Esophagus muscularis mucosa (tissue), 4 donors: ENCODE measurements at regions not wholly inside any gene's neighbourhood (a gene's known extent, or its start where the extent isn't known, plus 50 kb on each side); places are given as distances from the start of the nearest gene placed in this dataset.
A peak's percentile ranks its signal among the peaks of the same experiment; 100 is the strongest.

ENCODE experiments used
- DNase-seq: peaks from one replicate; pipeline ENCODE4 v3.0.0-alpha.2; 2017; ENCODE audit errors: extremely low spot score
- H3K27ac ChIP-seq, 4 donors: fragments of 200-600 bp; sonication (generic); replicated peaks in 1 of 4; 1 replicate in 3 of 4; 2 replicates in 1 of 4; pipeline ENCODE4 v1.5.1; 2016 to 2019; ENCODE audit warnings: mild to moderate bottlenecking in 1 of 4
- H3K27me3 ChIP-seq, 4 donors: fragments of 200-600 bp; sonication (generic); one replicate each; pipeline versions ENCODE4 v1.5.1 to v1.6.0; 2016 to 2019
- H3K36me3 ChIP-seq, 4 donors: fragments of 200-600 bp; sonication (generic); one replicate each; pipeline ENCODE4 v1.5.1; 2016 to 2019
- H3K4me1 ChIP-seq, 4 donors: fragments of 200-600 bp; sonication (generic); one replicate each; pipeline ENCODE4 v1.5.1; 2016 to 2019
- H3K4me3 ChIP-seq, 4 donors: fragments of 200-600 bp; sonication (generic); 1 replicate in 2 of 4; 2 replicates in 2 of 4; pipeline ENCODE4 v1.5.1; 2016 to 2019; ENCODE audit warnings: mild to moderate bottlenecking in 4 of 4, moderate library complexity in 1 of 4
- H3K9me3 ChIP-seq, 4 donors: fragments of 200-600 bp; sonication (generic); 1 replicate in 3 of 4; 2 replicates in 1 of 4; pipeline ENCODE4 v1.5.1; 2016 to 2019
- CTCF ChIP-seq, 3 experiments: fragments of 200-600 bp in 2 of 3; fragments of 450-650 bp in 1 of 3; sonication (generic) in 2 of 3; IDR thresholded peaks; one replicate each; pipeline ENCODE4 v1.5.1; 2017 to 2019; ENCODE audit warnings: antibody characterized with exemption in 3 of 3, mild to moderate bottlenecking in 2 of 3, moderate library complexity in 1 of 3
- EP300 ChIP-seq: sonication (generic); formaldehyde crosslinking; IDR thresholded peaks from one replicate; pipeline ENCODE4 v1.6.1; 2017; ENCODE audit warnings: antibody characterized with exemption
- POLR2A ChIP-seq: fragments of 450-650 bp; IDR thresholded peaks from one replicate; pipeline ENCODE4 v1.6.1; 2017; ENCODE audit warnings: antibody characterized with exemption, moderate library complexity, mild to moderate bottlenecking, low read depth
- POLR2AphosphoS5 ChIP-seq, 2 donors: sonication (generic); formaldehyde crosslinking; IDR thresholded peaks; one replicate each; pipeline ENCODE4 v1.6.1; 2017; ENCODE audit warnings: antibody characterized with exemption in 2 of 2
- WGBS: methylation state at CpG from one replicate; pipeline ENCODE4 v1.1.5; 2018; 5-methylcytosine and 5-hydroxymethylcytosine counted together
- intact Hi-C: fragments of 100-400 bp; cut with DNase I; formaldehyde crosslinking; loops from one replicate; pipeline ENCODE4 v1.15.1; 2023
- small RNA-seq, 3 donors: library from RNA; depleted of rRNA; stranded (forward); fragments of <200 nt; gene quantifications; one replicate each; pipeline ENCODE3, GENCODE V24; 2016

GRCh38 chr16:86458149-86458777, 52.1 kb upstream of the FOXF1 start:
- Histone ChIP-seq H3K4me3 (peak overlapping the region in 1 of 4 donors; percentile 9), H3K27me3 (peaks cover 0 to 4% (median 0%) of the 10 kb centered on the region in 4 donors), H3K9me3 (peaks cover 0 to 14% (median 5%) of the 10 kb centered on the region in 4 donors), H3K4me1 (peaks cover 2 to 59% (median 51%) of the 10 kb centered on the region in 4 donors), H3K27ac (peak overlapping the region; percentile 71 to 84 (median 80)), H3K36me3 (no peaks in the 10 kb centered on the region)
- intact Hi-C loops, result loop anchor here (5.0 kb wide), 2 partner anchors 39 to 116 kb away; no protein-coding TSS in a partner anchor
- DNase-seq, result no peak
- 38% methylated on average over 7 of the region's 7 CpGs for WGBS
- TF ChIP-seq POLR2AphosphoS5 (IDR thresholded peaks at IDR 0.05), result no peak
- no peak for TF ChIP-seq CTCF (IDR thresholded peaks at IDR 0.05)
- TF ChIP-seq POLR2A, result no peak

- H3K36me3 ChIP-seq, result no peaks in the 10 kb centered on the region
- H3K27ac ChIP-seq, result peak overlapping the region; percentile 71 to 84 (median 80)
- DNase-seq, result no peak
- 60% methylated on average over 13 of the region's 13 CpGs for WGBS
- H3K9me3 ChIP-seq, result peaks cover 0 to 14% (median 5%) of the 10 kb centered on the region in 4 donors
- H3K4me1 ChIP-seq, result peaks cover 2 to 63% (median 56%) of the 10 kb centered on the region in 4 donors
- H3K4me3 ChIP-seq, result peak overlapping the region in 2 of 4 donors; percentile 21 to 24
- peaks cover 0 to 4% (median 0%) of the 10 kb centered on the region in 4 donors for H3K27me3 ChIP-seq
- intact Hi-C loops, result loop anchor here (5.0 kb wide), 2 partner anchors 38 to 117 kb away; no protein-coding TSS in a partner anchor
- TF ChIP-seq POLR2AphosphoS5 (IDR thresholded peaks at IDR 0.05), result peak; percentile 7 to 29
- TF ChIP-seq EP300, result no peak
Measured at GRCh38 chr16:86459266-86459665, 51.1 kb upstream of the FOXF1 start.

Small RNAs in the stretch of these regions (small RNA-seq; reads per million reads assigned to genes)
- 0 reads per million in 3 donors for gene RF00019
